22Rv1 (cell line): ENCODE measurements at regions not wholly inside any gene's neighbourhood (a gene's known extent, or its start where the extent isn't known, plus 50 kb on each side); places are given as distances from the start of the nearest gene placed in this dataset.
A peak's percentile ranks its signal among the peaks of the same experiment; 100 is the strongest.
"Not testable (repeated sequence)": the region's sequence is repeated elsewhere in the genome, so short reads cannot be mapped to it uniquely, and the experiment has no call there.

Experiments used
- H3K27ac ChIP-seq: fragments of 450-650 bp; 2 replicates; pipeline ENCODE4 v1.5.1; 2017
- CTCF ChIP-seq: fragments of 450-650 bp; IDR thresholded peaks from 2 replicates; pipeline ENCODE4 v1.5.1; 2017; ENCODE audit warnings: mild to moderate bottlenecking
- ZFX ChIP-seq: fragments of 450-650 bp; IDR thresholded peaks from 2 replicates; pipeline ENCODE4 v1.6.1; 2017; ENCODE audit warnings: antibody characterized with exemption, borderline replicate concordance

- peak overlapping the region; percentile 31; the same call in 1 of the 2 replicates for H3K27ac ChIP-seq
- no peak for TF ChIP-seq CTCF
- TF ChIP-seq ZFX, result no peak
Measured at GRCh38 chr2:53610260-53610659, 157.3 kb upstream of the CHAC2 start.

GRCh38 chr2:53609551-53609950, 158.1 kb upstream of the CHAC2 start:
- no peak overlapping the region for H3K27ac ChIP-seq

GRCh38 chr2:53608293-53608692, 159.3 kb upstream of the CHAC2 start:
- H3K27ac ChIP-seq, result no peak overlapping the region
- TF ChIP-seq ZFX (no peak), CTCF (no peak)

More at GRCh38 chr2:53609551-53609950, 158.1 kb upstream of the CHAC2 start:
- TF ChIP-seq CTCF (no peak), ZFX (no peak)

GRCh38 chr2:53600815-53601214, 166.8 kb upstream of the CHAC2 start:
- TF ChIP-seq CTCF (no peak), ZFX (no peak)
- H3K27ac ChIP-seq, result no peak overlapping the region

- not testable (repeated sequence) for H3K27ac ChIP-seq
Measured at GRCh38 chr2:53586733-53587612, 180.6 kb upstream of the CHAC2 start.

GRCh38 chr2:53584986-53585385, 182.6 kb upstream of the CHAC2 start:
- TF ChIP-seq ZFX (no peak), CTCF (no peak)
- no peak overlapping the region for H3K27ac ChIP-seq

GRCh38 chr2:53583583-53583982, 184.0 kb upstream of the CHAC2 start:
- no peak overlapping the region for H3K27ac ChIP-seq
- no peak for TF ChIP-seq ZFX
- no peak for TF ChIP-seq CTCF
